ENCODE measurements at regions not wholly inside any gene's neighbourhood (a gene's known extent, or its start where the extent isn't known, plus 50 kb on each side); places are given as distances from the start of the nearest gene placed in this dataset.

GRCh38 chr6:113376847-113377165 is 480.3 kb upstream of the MARCKS start:
- TF ChIP-seq CTCF (IDR thresholded peaks at IDR 0.05): no peak

- no peak for TF ChIP-seq CTCF (IDR thresholded peaks at IDR 0.05)
These were observed 479.7 kb upstream of the MARCKS start for GRCh38 chr6:113377362-113377942.

GRCh38 chr6:113380591-113380990 is 476.6 kb upstream of the MARCKS start:
- TF ChIP-seq CTCF (IDR thresholded peaks at IDR 0.05): no peak

- no peak for TF ChIP-seq CTCF (IDR thresholded peaks at IDR 0.05)
These were observed 475.9 kb upstream of the MARCKS start for GRCh38 chr6:113381232-113381631.

- no peak for TF ChIP-seq CTCF (IDR thresholded peaks at IDR 0.05)
These were observed 475.2 kb upstream of the MARCKS start for GRCh38 chr6:113381959-113382358.

- no peak for TF ChIP-seq CTCF (IDR thresholded peaks at IDR 0.05)
These were observed 473.4 kb upstream of the MARCKS start for GRCh38 chr6:113383701-113384100.

- no peak for TF ChIP-seq CTCF (IDR thresholded peaks at IDR 0.05)
These were observed 472.1 kb upstream of the MARCKS start for GRCh38 chr6:113385020-113385431.

- no peak for TF ChIP-seq CTCF (IDR thresholded peaks at IDR 0.05)
These were observed 468.1 kb upstream of the MARCKS start for GRCh38 chr6:113388996-113389395.
